IPS-NIHi7 (cell line): ENCODE measurements at regions not wholly inside any gene's neighbourhood (a gene's known extent, or its start where the extent isn't known, plus 50 kb on each side); places are given as distances from the start of the nearest gene placed in this dataset.
A peak's percentile ranks its signal among the peaks of the same experiment; 100 is the strongest.
"Not testable (repeated sequence)": the region's sequence is repeated elsewhere in the genome, so short reads cannot be mapped to it uniquely, and the experiment has no call there.

Experiments used
- DNase-seq: peaks from one replicate; pipeline ENCODE4 v3.0.0; 2012; ENCODE audit warnings: mixed read lengths; ENCODE audit errors: extremely low spot score

DNA sequence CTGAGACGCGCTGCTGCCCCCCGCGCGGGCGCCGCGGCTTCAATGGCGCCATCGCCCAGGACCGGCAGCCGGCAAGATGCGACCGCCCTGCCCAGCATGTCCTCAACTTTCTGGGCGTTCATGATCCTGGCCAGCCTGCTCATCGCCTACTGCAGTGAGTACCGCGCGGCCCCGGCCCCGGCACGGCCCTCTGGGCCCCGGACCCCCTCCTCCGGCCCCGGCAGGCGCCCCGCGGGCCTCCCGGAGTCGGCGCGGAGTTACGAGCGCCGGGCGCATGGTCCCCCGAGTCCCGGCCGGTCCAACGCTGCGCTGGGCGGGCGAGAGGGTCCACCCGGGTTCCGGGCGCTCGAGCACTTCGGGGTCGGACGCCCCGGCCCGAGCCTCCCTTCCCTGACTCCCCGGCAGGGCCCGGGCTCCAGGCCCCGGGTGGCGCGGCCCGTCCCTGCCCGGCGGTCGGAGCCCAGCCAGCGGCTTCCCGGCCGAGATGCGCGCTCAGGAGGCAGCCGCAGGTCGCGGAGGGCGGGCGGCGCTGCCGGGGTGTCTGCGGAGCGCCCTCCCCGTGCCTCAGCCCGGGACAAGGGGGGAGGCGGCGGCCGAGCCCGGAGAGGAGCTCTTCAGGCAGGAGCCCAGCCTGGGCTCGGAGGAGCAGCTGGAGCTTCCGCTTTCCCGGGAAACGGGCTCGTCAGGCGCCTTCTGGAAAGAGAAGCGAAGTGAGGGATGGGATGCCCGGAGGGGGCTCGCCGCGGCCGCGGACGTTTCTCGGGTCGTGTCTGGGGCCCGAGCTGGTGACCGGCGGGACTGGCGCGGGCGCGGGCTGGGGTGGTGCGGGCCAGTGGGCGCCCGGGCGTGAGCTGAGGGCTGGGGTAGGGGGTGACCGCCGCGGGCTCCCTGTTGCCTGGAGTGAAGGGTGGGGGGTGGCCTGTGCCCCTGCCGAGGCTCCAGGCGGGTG lies 1337.8 kb downstream of the BRD1 start:
- peak; percentile 32 for DNase-seq

DNA sequence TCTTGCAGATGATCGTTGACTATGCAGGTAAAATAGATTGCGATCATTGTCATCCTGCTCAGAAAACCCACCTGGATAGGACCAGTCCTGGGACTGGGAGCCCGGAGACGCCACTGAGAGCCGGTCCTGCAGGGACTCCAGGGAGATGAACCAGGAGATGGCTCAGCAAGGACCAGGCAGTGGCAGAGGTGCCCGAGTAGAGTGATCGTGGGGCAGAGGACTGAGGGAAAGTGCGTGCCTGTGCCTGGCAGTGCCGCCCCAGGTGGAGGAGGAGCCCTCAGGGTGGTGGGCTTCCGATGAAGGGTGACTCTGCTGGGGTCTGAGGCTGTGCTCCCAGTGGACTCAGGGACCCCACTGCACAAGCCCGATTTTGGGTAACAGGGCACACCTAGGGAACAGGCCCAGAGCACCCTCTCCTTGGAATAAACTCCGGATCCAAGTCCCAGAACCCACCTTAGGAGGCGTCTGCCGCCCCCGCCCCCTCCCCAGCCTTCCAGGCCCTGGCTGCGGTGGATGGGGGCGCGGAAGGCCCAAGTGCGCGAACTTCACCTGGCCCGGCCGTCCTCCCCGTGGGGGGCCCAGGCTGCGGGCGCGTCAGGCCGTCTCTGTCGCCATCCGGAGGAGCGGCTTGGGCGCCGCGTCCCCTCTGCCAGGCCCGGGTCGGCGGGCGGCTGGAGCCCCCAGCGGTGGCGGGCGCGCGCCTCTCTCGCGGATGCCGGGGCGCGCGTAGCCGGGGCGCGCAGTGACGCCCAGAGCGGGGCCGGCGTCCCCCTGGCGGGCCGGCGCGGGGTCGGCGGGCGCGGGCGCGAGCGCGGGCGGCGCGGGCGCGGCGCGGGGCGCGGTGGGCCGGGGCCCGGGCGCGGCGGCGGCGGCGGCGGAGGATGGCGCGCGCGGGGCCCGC lies 1338.8 kb downstream of the BRD1 start:
- DNase-seq: peak; percentile 85

DNA sequence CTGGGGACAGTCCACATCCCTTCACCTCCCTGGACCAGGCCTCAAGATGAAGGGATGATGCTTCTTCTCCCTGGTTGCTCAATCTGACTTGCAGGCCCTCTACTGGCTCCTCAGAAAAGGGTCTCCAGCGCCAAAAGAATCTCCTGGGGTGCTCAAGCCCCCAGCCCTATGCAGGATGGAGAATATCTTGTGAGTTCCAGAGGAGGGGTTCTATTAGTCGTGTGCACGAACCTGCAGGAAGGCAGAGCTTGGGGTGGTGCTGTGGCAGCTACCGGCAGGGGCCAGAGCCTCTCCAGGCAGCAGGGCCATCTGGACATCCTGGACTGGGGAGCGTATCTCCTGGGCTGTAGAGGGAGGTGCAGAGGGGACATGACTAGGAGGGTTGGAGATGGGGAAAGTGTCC lies 1339.5 kb downstream of the BRD1 start:
- DNase-seq: no peak

GRCh38 chr22:48486558-48486957 lies 1341.1 kb downstream of the BRD1 start:
- DNase-seq: no peak

GRCh38 chr22:48486134-48486532 lies 1341.5 kb downstream of the BRD1 start:
- DNase-seq: no peak

DNA sequence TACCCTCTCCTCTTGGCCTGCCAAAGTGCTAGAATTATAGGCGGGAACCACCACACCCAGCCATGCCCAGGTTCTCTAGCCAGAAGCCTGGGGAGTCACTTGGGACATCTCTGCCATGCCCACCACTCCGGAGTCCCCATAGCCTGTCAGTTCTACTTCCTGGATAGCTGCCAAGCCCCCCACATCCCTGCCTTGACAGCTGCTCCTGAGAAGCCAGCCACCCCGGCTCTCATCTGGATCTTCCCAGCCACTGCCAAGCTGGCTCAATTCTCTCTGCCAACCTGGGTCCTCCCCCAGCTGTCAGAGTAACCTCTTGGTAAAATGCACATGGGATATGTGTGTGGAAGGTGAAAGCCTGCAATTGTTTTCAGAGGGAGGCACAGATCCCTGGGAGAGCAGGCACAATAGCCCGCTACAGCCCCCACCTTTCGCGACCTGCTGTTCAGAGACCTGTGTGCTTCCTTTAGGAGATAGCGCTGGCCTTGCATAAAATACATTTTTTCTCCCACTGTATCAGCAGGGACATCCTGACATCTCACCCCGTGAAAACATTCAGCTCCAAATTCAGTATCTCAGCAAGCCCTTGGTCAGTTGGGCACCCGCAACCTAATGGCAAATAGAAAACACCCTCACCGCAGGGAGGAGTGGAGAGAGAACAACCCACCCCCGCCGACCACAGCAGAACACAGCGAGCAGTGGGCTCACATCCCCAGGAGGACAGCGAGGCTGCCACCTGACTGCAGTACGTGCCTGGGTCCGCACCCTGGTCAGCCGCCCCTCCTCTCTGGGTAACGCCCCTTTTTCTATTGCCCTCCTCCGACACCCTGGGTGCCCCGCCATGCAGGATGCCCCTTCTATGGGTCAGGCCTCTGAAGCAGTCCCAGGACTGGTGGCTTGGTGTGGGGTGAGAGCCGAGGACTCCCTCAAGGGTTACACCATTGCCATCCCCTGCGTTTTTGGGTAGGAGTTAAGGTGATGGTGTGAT lies 1342.2 kb downstream of the BRD1 start:
- DNase-seq: no peak

DNA sequence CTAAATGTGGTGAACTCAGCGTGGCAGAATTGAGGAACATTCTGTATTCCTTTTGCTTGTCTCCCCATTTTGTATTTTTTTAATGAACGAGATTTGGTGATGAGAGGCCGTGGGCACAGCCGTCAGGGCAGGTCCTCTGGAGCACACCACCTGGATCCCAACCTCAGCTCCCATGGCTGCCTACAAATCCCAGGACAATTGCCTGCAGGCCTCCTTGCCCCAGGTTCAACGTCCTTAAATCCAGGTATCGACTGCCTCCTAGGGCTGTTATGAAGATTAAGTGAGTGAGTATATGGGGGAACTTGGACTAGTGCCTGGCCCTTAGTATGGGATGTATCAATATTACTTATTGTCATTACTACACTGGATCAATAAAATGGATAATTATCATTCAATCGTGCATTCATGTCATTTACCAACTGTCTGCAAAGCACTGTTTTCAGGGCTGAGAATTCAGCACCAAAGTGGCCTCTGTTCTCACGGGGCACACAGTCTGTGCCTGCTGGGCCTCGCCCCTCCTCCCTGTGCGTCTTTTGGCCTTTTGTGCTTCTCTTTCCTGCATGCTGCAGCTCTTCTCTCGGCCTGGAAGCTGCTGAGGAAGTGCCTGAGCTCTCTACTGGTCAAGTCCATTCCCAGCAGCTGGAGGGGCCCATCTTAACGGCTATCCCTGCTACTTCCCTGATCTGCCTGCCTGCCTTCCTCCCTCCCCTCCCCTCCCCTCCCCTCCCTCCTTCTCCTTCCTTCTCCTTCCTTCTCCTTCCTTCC lies 1343.7 kb downstream of the BRD1 start:
- no peak for DNase-seq

- no peak for DNase-seq
Observed at GRCh38 chr22:48482771-48483170, 1344.9 kb downstream of the BRD1 start.

DNA sequence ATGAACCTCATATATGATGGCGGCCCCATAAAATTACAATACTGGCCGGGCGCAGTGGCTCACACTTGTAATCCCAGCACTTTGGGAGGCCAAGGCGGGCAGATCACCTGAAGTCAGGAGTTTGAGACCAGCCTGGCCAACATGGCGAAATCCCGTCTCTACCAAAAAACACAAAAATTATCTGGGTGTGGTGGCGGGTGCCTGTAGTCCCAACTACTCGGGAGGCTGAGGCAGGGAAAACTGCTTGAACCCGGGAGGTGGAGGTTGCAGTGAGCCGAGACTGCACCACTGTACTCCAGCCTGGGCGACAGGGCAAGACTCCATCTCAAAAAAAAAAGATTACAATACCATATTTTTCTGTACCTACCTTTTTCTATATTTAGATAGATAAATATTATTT lies 1345.5 kb downstream of the BRD1 start:
- DNase-seq: not testable (repeated sequence)

- no peak for DNase-seq
Observed at GRCh38 chr22:48481748-48482147, 1345.9 kb downstream of the BRD1 start.

DNA sequence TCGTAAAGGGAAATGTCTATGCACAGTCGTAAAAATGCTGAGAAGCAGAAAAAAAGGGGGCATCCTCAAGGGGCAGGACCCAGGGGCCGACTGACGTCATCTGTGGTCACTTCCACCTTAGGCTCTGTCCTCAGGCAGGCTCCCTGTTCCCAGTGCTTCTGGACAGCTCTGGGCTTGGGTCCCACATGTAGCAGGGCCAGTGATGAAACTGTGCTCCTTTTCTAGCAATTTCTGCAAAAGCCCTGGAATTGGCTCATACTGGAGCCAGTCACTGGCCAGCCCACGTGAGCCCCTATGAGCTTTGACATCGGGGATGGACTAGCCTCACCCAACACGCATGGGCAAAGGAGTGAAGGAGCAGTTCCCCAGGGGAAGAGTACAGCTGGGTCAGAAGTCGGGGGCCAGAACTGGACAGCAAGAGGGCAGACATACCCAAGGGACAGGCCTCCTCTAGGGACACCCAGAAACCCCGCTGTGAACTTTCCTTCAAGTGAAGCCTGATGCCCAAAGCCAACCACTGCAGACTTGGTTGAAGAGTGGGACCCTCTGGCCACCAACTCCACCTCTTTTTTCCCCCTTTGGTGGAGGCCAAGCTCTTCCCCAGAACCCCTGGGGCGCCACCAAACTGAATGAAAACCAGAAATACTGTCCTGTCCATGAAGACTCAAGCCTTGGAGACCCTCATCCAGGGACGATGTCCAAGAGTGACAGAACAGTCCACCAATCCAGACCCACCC lies 1349.0 kb downstream of the BRD1 start:
- no peak for DNase-seq

GRCh38 chr22:48478124-48478523 lies 1349.5 kb downstream of the BRD1 start:
- no peak for DNase-seq

- DNase-seq: no peak
Observed at GRCh38 chr22:48477031-48477721, 1350.5 kb downstream of the BRD1 start.

GRCh38 chr22:48476577-48476976 lies 1351.1 kb downstream of the BRD1 start:
- DNase-seq: no peak

- no peak for DNase-seq
Observed at GRCh38 chr22:48475661-48476345, 1351.9 kb downstream of the BRD1 start.

DNA sequence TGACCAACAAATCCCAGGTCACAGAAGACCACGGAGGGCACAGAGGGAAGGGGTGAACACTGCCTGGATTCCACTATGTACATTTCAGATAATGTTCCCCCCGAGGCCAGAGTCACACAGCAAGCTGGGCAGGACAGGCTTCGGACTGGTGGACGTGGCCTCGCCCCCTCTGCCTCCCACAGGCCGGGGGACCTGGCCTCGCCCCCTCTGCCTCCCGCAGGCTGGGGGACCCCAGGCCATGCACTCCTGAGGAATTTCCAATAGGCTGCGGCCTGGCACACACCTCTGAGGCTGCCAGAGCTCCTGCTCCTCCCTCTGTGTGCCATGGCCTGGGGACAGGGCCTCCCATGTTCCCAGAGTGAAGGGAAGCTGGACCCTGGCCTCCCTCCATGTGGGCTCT lies 1352.8 kb downstream of the BRD1 start:
- no peak for DNase-seq

DNA sequence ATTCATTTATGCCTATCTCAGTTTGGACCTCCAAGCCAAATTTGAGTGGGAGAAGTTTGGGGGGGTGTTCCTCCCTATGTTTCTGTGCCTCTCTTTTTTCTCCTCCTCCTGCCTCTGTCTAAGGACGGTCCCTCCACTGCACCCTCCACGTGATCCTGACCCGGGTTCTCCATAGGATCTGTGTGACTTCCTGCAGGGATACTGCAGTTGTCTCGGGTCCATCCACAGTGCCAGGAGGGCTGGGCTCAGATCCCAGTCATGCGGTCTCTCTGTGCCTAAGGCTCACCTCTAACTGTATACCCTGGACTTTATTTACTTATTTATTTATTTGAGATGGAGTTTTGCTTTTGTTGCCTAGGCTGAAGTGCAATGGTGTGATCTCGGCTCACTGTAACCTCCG lies 1354.5 kb downstream of the BRD1 start:
- no peak for DNase-seq

- no peak for DNase-seq
Observed at GRCh38 chr22:48464246-48464645, 1363.4 kb downstream of the BRD1 start.
